HCT116 (cell line): ENCODE measurements at regions not wholly inside any gene's neighbourhood (a gene's known extent, or its start where the extent isn't known, plus 50 kb on each side); places are given as distances from the start of the nearest gene placed in this dataset.

Source experiments
- ATAC-seq: fragments of 200-7000 bp; cut with Tn5 transposase; 2 replicates; pipeline ENCODE4 v1.9.1; 2020; ENCODE audit warnings: mild to moderate bottlenecking, moderate library complexity
- BruUV-seq: library from RNA; stranded (reverse); fragments of 400-500 nt; replicated peaks from 2 replicates; lab custom pipeline; 2021; lab: Mats Ljungman, UMichigan
- CTCF ChIA-PET: fragments of 300-600 bp; sonication (Branson Sonifier 250); formaldehyde crosslinking; loops from one replicate; lab custom pipeline; 2021; ENCODE audit warnings: antibody characterized with exemption; lab: Charles Lee
- POLR2A ChIA-PET: fragments of 300-600, 350-600 bp; sonication (Branson Sonifier 250); formaldehyde crosslinking; loops from one replicate; lab custom pipeline; 2021; ENCODE audit warnings: antibody characterized with exemption; lab: Charles Lee
- RAD21 ChIA-PET, 2 experiments: fragments of 300-600 bp; sonication (Branson Sonifier 250); formaldehyde crosslinking; loops; one replicate each; lab custom pipeline; 2023; ENCODE audit warnings: low total read pairs in 2 of 2; ENCODE audit not compliant: uncharacterized antibody in 2 of 2, unreplicated experiment in 2 of 2, low non-redundant PET in 1 of 2; lab: Charles Lee
- DNase-seq: peaks from one replicate; pipeline ENCODE4 v3.0.0-alpha.2; 2010; ENCODE audit warnings: low read depth, low spot score
- H2AFZ ChIP-seq: fragments of 200-600 bp; shearing (Covaris generic), sonication (generic); 2 replicates; pipeline ENCODE4 v1.6.1; 2017; ENCODE audit warnings: low read depth, mixed run types, mixed read lengths, antibody characterized with exemption, low read length; ENCODE audit not compliant: poor library complexity, severe bottlenecking
- H3K27ac ChIP-seq: 2 replicates; pipeline ENCODE4 v1.5.1; 2012; ENCODE audit warnings: low read depth, low read length
- H3K27me3 ChIP-seq: fragments of 200-600 bp; sonication (generic); 2 replicates; pipeline ENCODE4 v1.6.1; 2016; ENCODE audit warnings: mixed run types, low read length, mixed read lengths; ENCODE audit not compliant: insufficient read depth
- H3K36me3 ChIP-seq, 2 experiments: fragments of 200-500 bp in 1 of 2; fragments of 200-600 bp in 1 of 2; sonication (Bioruptor generic) in 1 of 2; sonication (generic) in 1 of 2; 2 replicates each; pipeline versions ENCODE4 v1.5.1 to v1.6.1; 2014 to 2016; ENCODE audit warnings: low read length in 2 of 2, inconsistent platforms in 1 of 2, mixed read lengths in 1 of 2, mixed run types in 1 of 2; ENCODE audit not compliant: insufficient read depth in 2 of 2, control insufficient read depth in 1 of 2
- H3K4me1 ChIP-seq, 2 experiments: fragments of 200-600 bp in 1 of 2; sonication (generic) in 1 of 2; 2 replicates each; pipeline versions ENCODE4 v1.5.1 to v1.6.1; 2012 to 2017; ENCODE audit warnings: low read length in 2 of 2, inconsistent platforms in 1 of 2, mild to moderate bottlenecking in 1 of 2, mixed read lengths in 1 of 2, mixed run types in 1 of 2, moderate library complexity in 1 of 2; ENCODE audit not compliant: insufficient read depth in 2 of 2, control insufficient read depth in 1 of 2
- H3K4me2 ChIP-seq: fragments of 200-600 bp; sonication (generic); 2 replicates; pipeline ENCODE4 v1.6.1; 2017; ENCODE audit warnings: mixed run types, low read length, mixed read lengths
- H3K4me3 ChIP-seq, 2 experiments: fragments of 200-600 bp in 1 of 2; sonication (generic) in 1 of 2; replicated peaks in 1 of 2; 2 replicates each; pipeline ENCODE4 v1.5.1; 2011 to 2016; ENCODE audit warnings: low read length in 2 of 2, control low read depth in 1 of 2, low read depth in 1 of 2, mild to moderate bottlenecking in 1 of 2, mixed read lengths in 1 of 2, mixed run types in 1 of 2
- H3K79me2 ChIP-seq: fragments of 200-600 bp; sonication (generic); 2 replicates; pipeline ENCODE4 v1.6.1; 2017; ENCODE audit warnings: mild to moderate bottlenecking, mixed run types, low read length, moderate library complexity, mixed read lengths; ENCODE audit not compliant: insufficient read depth
- H3K9ac ChIP-seq: fragments of 200-600 bp; sonication (generic); 2 replicates; pipeline ENCODE4 v1.6.1; 2016; ENCODE audit warnings: low read length, mixed read lengths
- H3K9me2 ChIP-seq: fragments of 200-600 bp; sonication (generic), shearing (Covaris generic); 2 replicates; pipeline ENCODE4 v1.6.1; 2017; ENCODE audit warnings: mixed run types, mild to moderate bottlenecking, moderate library complexity; ENCODE audit not compliant: insufficient read depth
- H3K9me3 ChIP-seq, 2 experiments: fragments of 200-500 bp in 1 of 2; fragments of 200-600 bp in 1 of 2; sonication (Bioruptor generic) in 1 of 2; sonication (generic) in 1 of 2; 2 replicates each; pipeline ENCODE4 v1.6.1; 2014 to 2017; ENCODE audit warnings: low read length in 2 of 2, mixed read lengths in 2 of 2, inconsistent platforms in 1 of 2, low read depth in 1 of 2, mild to moderate bottlenecking in 1 of 2, mixed run types in 1 of 2, moderate library complexity in 1 of 2; ENCODE audit not compliant: control insufficient read depth in 1 of 2, insufficient read depth in 1 of 2
- H4K20me1 ChIP-seq: fragments of 200-600 bp; sonication (generic), shearing (Covaris generic); 2 replicates; pipeline ENCODE4 v1.6.1; 2017; ENCODE audit warnings: mixed run types, mild to moderate bottlenecking, moderate library complexity; ENCODE audit not compliant: insufficient read depth
- ATF3 ChIP-seq: IDR thresholded peaks from 2 replicates; pipeline ENCODE4 v1.6.1; 2012
- EGR1 ChIP-seq: IDR thresholded peaks from 2 replicates; pipeline ENCODE4 v1.6.1; 2012; ENCODE audit warnings: low read depth
- POLR2A ChIP-seq: IDR thresholded peaks from 2 replicates; pipeline ENCODE4 v1.7.0; 2011; ENCODE audit warnings: borderline replicate concordance; ENCODE audit not compliant: insufficient read depth, insufficient read length; ENCODE audit errors: extremely low read depth
- REST ChIP-seq: IDR thresholded peaks from 2 replicates; pipeline ENCODE4 v1.6.1; 2012; ENCODE audit warnings: low read depth
- SRF ChIP-seq: IDR thresholded peaks from 2 replicates; pipeline ENCODE4 v1.6.1; 2012; ENCODE audit warnings: low read depth
- TCF7L2 ChIP-seq: IDR thresholded peaks from 2 replicates; pipeline ENCODE4 v1.7.0; 2011; ENCODE audit warnings: borderline replicate concordance, inconsistent platforms; ENCODE audit not compliant: insufficient read depth, insufficient read length; ENCODE audit errors: extremely low read depth
- ZBTB33 ChIP-seq: IDR thresholded peaks from 2 replicates; pipeline ENCODE4 v1.6.1; 2011; ENCODE audit warnings: mild to moderate bottlenecking, low read length, moderate library complexity; ENCODE audit not compliant: insufficient replicate concordance; ENCODE audit errors: extremely low read depth
- ZFX ChIP-seq: fragments of 450-650 bp; IDR thresholded peaks from 2 replicates; pipeline ENCODE4 v1.6.1; 2017
- ZNF274 ChIP-seq: fragments of 200-500 bp; sonication (Bioruptor generic); IDR thresholded peaks from 2 replicates; pipeline ENCODE4 v1.6.1; 2014; ENCODE audit warnings: mild to moderate bottlenecking, low read depth, low read length, inconsistent platforms
- intact Hi-C: fragments of 100-400 bp; cut with micrococcal nuclease; formaldehyde crosslinking; loops from 2 replicates; pipeline ENCODE4 v1.10.0; 2022

GRCh38 chr9:107198718-107199117, 84.4 kb upstream of the RAD23B start:
- no peaks in the 10 kb centered on the region for H3K36me3 ChIP-seq
- DNase-seq: no peak
- H2AFZ ChIP-seq: no peak overlapping the region
- no peak overlapping the region for H3K27ac ChIP-seq
- CTCF ChIA-PET: no interaction called here
- no peak overlapping the region for H3K4me2 ChIP-seq
- no peaks in the 10 kb centered on the region for H3K27me3 ChIP-seq
- H3K9me3 ChIP-seq: no peaks in the 10 kb centered on the region
- no peaks in the 10 kb centered on the region for H3K79me2 ChIP-seq
- TF ChIP-seq TCF7L2 (no peak), EGR1 (no peak), SRF (no peak), POLR2A (no peak), REST (no peak), ZBTB33 (no peak), ATF3 (no peak), ZFX (no peak), ZNF274 (no peak)
- POLR2A ChIA-PET: no interaction called here
- BruUV-seq: no TSS peak
- no peaks in the 10 kb centered on the region for H4K20me1 ChIP-seq
- H3K9me2 ChIP-seq: no peaks in the 10 kb centered on the region
- ATAC-seq: no peak
- RAD21 ChIA-PET: no interaction called here
- no peaks in the 10 kb centered on the region for H3K4me1 ChIP-seq
- H3K9ac ChIP-seq: no peak overlapping the region
- no peak overlapping the region for H3K4me3 ChIP-seq
- intact Hi-C loops: no loop called here
